ENCODE measurements at regions not wholly inside any gene's neighbourhood (a gene's known extent, or its start where the extent isn't known, plus 50 kb on each side); places are given as distances from the start of the nearest gene placed in this dataset.
A peak's percentile ranks its signal among the peaks of the same experiment; 100 is the strongest.

DNA sequence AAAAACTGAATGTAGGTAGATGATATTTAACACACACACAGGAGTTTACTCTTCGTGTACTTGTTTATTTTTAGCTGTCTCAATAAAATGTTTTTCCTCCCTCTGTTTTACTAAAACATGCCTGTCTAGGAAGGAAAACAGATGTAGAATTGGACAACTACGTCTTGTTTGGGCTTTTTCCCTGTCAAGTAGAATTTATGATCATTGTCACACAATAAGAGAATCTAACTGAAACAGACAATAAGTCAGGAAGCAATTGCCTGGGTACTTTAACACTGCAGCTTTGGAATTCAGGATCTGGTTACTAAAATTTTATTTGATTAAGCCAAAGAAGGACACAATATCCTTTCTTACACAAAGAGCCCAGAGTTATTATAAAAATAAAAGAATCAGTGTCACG, 164.2 kb downstream of the ZDHHC21 start:
- Mint-ChIP-seq H3K27me3 (peaks cover 8% of the 10 kb centered on the region), H3K4me1 (no peaks in the 10 kb centered on the region), H3K9me3 (no peaks in the 10 kb centered on the region), H3K36me3 (ENCODE audit: low read depth) (no peaks in the 10 kb centered on the region), H3K4me3 (no peak overlapping the region), H3K27ac (no peak overlapping the region)
- no peak for ATAC-seq (replicated peaks)

DNA sequence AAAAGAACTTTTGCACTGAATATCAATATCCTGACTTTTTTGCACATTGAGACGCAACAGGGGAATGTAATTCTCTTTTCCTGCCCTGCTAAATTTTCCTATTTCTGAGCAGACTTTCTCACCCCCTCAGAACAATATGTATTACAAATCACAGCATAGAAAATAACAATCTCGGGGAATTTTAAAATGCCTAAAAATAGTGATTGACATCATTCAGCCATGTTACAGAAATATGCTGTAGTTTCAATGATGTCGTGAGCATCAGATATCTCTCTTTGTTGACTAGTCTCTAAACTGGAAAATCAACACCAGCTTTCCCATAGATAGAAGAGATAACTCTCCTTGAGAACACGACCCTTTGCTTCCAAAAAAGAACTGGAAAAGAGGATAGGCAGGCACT, 166.7 kb downstream of the ZDHHC21 start:
- Mint-ChIP-seq H3K27ac (no peak overlapping the region), H3K27me3 (peaks cover 3% of the 10 kb centered on the region), H3K36me3 (ENCODE audit: low read depth) (no peaks in the 10 kb centered on the region), H3K9me3 (no peaks in the 10 kb centered on the region), H3K4me1 (no peaks in the 10 kb centered on the region), H3K4me3 (no peak overlapping the region)
- ATAC-seq (replicated peaks): no peak

GRCh38 chr9:14525856-14526255, 167.4 kb downstream of the ZDHHC21 start:
- H3K36me3 Mint-ChIP-seq (ENCODE audit: low read depth): no peaks in the 10 kb centered on the region
- H3K9me3 Mint-ChIP-seq: no peaks in the 10 kb centered on the region
- H3K4me3 Mint-ChIP-seq: no peak overlapping the region
- H3K4me1 Mint-ChIP-seq: no peaks in the 10 kb centered on the region
- no peak overlapping the region for H3K27ac Mint-ChIP-seq
- peaks cover 3% of the 10 kb centered on the region for H3K27me3 Mint-ChIP-seq
- ATAC-seq (replicated peaks): no peak

DNA sequence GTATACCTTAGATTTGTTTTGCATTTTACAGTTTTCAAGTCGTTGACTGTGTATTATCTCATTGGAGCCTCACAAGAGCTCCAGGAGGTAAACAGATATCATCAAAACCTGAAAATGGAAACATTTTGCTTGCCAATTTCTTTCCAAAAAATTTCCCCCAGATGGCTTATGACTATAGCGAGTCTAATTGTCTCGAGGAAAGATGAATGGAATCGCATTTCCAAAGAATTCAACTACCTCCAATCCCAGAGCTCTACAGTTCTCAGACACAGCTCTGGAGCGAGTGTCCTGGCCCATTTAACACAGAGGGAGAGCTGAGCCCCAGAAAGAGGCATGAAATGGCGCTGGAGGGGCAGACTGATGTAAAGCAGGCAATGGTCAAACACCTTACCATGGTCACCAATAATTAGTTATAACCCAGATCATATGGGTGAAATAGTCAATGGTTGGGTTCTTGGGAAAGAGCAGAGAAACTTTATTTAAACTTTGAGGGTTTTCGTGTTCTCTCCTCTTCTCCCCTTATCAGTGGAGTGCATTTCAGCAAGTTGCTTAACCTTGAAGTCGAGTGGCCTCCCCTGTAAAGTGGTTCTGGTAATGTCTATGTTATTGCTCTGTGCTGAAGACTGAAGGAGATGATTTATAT, 168.2 kb downstream of the ZDHHC21 start:
- no peaks in the 10 kb centered on the region for H3K9me3 Mint-ChIP-seq
- no peaks in the 10 kb centered on the region for H3K4me1 Mint-ChIP-seq
- no peak for ATAC-seq (replicated peaks)
- H3K27me3 Mint-ChIP-seq: peaks cover 3% of the 10 kb centered on the region
- H3K36me3 Mint-ChIP-seq (ENCODE audit: low read depth): no peaks in the 10 kb centered on the region
- H3K27ac Mint-ChIP-seq: no peak overlapping the region
- H3K4me3 Mint-ChIP-seq: no peak overlapping the region

- Mint-ChIP-seq H3K4me1 (no peaks in the 10 kb centered on the region), H3K9me3 (no peaks in the 10 kb centered on the region), H3K27me3 (peaks cover 3% of the 10 kb centered on the region), H3K4me3 (no peak overlapping the region), H3K27ac (no peak overlapping the region), H3K36me3 (ENCODE audit: low read depth) (no peaks in the 10 kb centered on the region)
- ATAC-seq (replicated peaks): no peak
Observed at GRCh38 chr9:14523545-14523944, 169.7 kb downstream of the ZDHHC21 start.

GRCh38 chr9:14522627-14523379, 170.4 kb downstream of the ZDHHC21 start:
- no peaks in the 10 kb centered on the region for H3K9me3 Mint-ChIP-seq
- H3K4me3 Mint-ChIP-seq: no peak overlapping the region
- H3K36me3 Mint-ChIP-seq (ENCODE audit: low read depth): no peaks in the 10 kb centered on the region
- peaks cover 3% of the 10 kb centered on the region for H3K27me3 Mint-ChIP-seq
- H3K27ac Mint-ChIP-seq: no peak overlapping the region
- ATAC-seq (replicated peaks): no peak
- H3K4me1 Mint-ChIP-seq: no peaks in the 10 kb centered on the region

DNA sequence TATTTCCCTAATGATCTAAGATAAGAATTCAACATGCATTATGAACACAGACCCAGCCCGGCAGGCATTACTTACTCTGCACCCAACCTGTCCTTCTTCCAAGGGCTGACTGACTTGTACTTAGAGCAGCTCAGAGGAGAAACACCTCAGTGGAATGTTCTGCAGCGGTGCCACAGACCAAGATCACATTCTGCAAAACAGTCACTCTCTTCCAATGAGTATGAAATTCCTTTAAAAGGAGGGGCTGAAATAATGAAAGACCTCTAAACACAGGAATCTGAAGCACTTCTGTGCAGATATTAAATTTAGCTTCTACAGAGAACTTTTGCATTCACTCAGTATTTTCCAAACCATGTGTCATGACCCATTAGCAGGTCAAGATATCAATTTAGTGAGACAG, 172.9 kb downstream of the ZDHHC21 start:
- H3K9me3 Mint-ChIP-seq: no peaks in the 10 kb centered on the region
- H3K36me3 Mint-ChIP-seq (ENCODE audit: low read depth): no peaks in the 10 kb centered on the region
- ATAC-seq (replicated peaks): no peak
- no peak overlapping the region for H3K4me3 Mint-ChIP-seq
- no peaks in the 10 kb centered on the region for H3K27me3 Mint-ChIP-seq
- H3K27ac Mint-ChIP-seq: no peak overlapping the region
- no peaks in the 10 kb centered on the region for H3K4me1 Mint-ChIP-seq

DNA sequence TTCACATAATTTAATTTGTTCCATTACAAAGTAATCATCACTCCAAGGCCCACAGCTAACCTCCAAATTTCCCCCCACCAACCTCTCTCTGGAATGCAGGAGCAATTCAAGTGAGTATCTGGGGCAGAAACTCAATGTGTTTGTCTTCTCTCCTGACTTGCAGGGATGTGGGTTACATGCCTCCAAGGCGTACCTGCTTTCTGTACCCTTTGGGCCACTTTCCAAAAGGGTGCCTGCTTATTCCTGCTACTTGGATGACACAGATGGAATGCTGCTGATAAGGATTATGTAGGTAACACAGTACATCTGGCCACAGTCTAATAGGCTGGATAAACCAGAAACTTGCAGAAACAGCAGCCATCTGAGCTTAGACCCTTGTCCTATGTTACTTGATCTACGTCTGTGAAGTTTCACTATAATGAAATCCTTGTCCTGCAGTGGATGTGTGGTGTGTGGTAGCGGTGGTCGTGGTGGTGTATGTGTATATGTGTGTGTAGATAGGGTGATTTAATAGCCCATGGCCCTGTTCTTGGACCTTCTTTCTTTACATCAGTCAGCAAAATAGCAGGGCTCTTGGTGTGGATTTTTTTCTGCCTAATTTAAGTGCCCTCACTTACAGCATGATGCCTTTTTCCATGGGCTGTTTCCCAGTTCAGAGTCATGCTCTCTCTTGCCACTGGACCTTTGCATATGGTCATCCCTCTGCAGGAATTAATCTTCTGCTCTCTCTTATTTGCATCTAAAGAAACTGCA, 175.9 kb downstream of the ZDHHC21 start:
- ATAC-seq (replicated peaks): no peak

DNA sequence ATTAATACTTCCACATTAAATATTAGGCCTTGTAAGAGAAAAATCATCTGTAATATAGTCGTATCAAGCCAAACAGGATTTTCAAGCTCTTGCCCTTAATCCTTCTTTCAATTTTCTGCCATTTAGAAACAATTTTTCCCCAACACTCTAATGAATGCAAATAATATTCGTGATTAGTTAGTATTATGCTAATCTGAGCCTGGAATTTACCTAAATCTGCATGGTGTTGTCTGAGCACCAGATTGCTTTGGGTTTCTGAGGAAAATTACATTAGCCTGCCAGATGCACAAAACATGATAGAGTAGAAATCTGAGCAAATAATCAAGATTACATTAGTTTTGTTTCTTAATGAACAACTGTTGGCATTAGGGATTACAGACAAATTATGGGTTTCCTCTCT, 176.6 kb downstream of the ZDHHC21 start:
- Mint-ChIP-seq H3K4me3 (no peak overlapping the region), H3K9me3 (no peaks in the 10 kb centered on the region), H3K36me3 (ENCODE audit: low read depth) (no peaks in the 10 kb centered on the region), H3K4me1 (no peaks in the 10 kb centered on the region), H3K27me3 (no peaks in the 10 kb centered on the region), H3K27ac (no peak overlapping the region)
- ATAC-seq (replicated peaks): no peak

More for the DNA sequence above, 175.9 kb downstream of the ZDHHC21 start:
- H3K4me1 Mint-ChIP-seq: no peaks in the 10 kb centered on the region
- no peaks in the 10 kb centered on the region for H3K27me3 Mint-ChIP-seq
- no peaks in the 10 kb centered on the region for H3K9me3 Mint-ChIP-seq
- no peak overlapping the region for H3K27ac Mint-ChIP-seq
- no peaks in the 10 kb centered on the region for H3K36me3 Mint-ChIP-seq (ENCODE audit: low read depth)
- H3K4me3 Mint-ChIP-seq: no peak overlapping the region

GRCh38 chr9:14515571-14516198, 177.5 kb downstream of the ZDHHC21 start:
- Mint-ChIP-seq H3K27ac (no peak overlapping the region), H3K4me3 (no peak overlapping the region), H3K4me1 (no peaks in the 10 kb centered on the region), H3K9me3 (no peaks in the 10 kb centered on the region), H3K36me3 (ENCODE audit: low read depth) (no peaks in the 10 kb centered on the region), H3K27me3 (no peaks in the 10 kb centered on the region)
- no peak for ATAC-seq (replicated peaks)

- Mint-ChIP-seq H3K4me3 (no peak overlapping the region), H3K9me3 (no peaks in the 10 kb centered on the region), H3K27me3 (peaks cover 2% of the 10 kb centered on the region), H3K4me1 (no peaks in the 10 kb centered on the region), H3K27ac (no peak overlapping the region), H3K36me3 (ENCODE audit: low read depth) (no peaks in the 10 kb centered on the region)
- ATAC-seq (replicated peaks): no peak
Observed at GRCh38 chr9:14515049-14515448, 178.2 kb downstream of the ZDHHC21 start.

DNA sequence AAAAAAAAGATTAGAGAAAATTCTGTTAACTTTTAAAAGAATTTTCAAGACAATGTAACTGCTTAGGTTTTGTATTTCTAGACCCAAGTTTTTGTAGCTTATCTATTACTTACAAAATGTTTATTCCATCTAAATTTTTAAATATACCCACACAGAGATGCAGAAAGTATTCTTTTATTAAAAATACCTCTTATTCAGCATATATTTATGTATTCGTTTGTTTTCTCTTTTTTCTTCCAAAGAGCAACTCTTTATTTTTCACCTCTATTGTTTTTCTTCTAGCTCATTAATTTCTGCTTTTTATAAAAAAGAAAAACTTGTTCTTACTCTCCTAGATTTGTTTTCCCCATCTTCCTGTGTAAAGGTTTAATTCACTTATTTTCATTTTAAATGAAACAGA, 180.3 kb downstream of the ZDHHC21 start:
- H3K4me1 Mint-ChIP-seq: no peaks in the 10 kb centered on the region

DNA sequence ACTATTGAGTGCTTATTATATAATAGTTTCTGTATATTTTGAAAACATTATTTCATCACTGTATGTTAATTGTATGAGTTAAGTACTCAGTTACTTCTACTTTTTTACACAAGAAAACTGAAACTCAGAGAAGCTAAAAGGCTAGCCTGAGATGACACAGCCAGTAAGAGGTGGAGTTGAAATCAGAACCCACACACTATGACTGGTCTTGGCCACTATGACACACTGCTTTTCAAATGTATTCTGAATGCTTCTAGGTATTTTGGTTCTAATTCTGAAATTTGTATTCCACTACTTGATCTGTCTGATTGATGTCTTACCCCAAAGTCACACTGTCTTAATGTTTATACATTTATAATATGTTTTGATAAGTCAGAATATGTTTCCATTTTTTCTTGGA, 181.8 kb downstream of the ZDHHC21 start:
- H3K27me3 Mint-ChIP-seq: peaks cover 13% of the 10 kb centered on the region
- H3K9me3 Mint-ChIP-seq: no peaks in the 10 kb centered on the region
- no peak overlapping the region for H3K27ac Mint-ChIP-seq
- H3K36me3 Mint-ChIP-seq (ENCODE audit: low read depth): no peaks in the 10 kb centered on the region
- no peak overlapping the region for H3K4me3 Mint-ChIP-seq
- H3K4me1 Mint-ChIP-seq: no peaks in the 10 kb centered on the region
- ATAC-seq (replicated peaks): peak; percentile 73

More for the DNA sequence above, 180.3 kb downstream of the ZDHHC21 start:
- H3K36me3 Mint-ChIP-seq (ENCODE audit: low read depth): no peaks in the 10 kb centered on the region
- no peak for ATAC-seq (replicated peaks)
- H3K27me3 Mint-ChIP-seq: peaks cover 10% of the 10 kb centered on the region
- no peak overlapping the region for H3K4me3 Mint-ChIP-seq
- H3K9me3 Mint-ChIP-seq: no peaks in the 10 kb centered on the region
- H3K27ac Mint-ChIP-seq: no peak overlapping the region

GRCh38 chr9:14508884-14509283, 184.3 kb downstream of the ZDHHC21 start:
- Mint-ChIP-seq H3K36me3 (ENCODE audit: low read depth) (no peaks in the 10 kb centered on the region), H3K4me1 (no peaks in the 10 kb centered on the region), H3K27ac (no peak overlapping the region), H3K9me3 (no peaks in the 10 kb centered on the region), H3K27me3 (peaks cover 21% of the 10 kb centered on the region), H3K4me3 (no peak overlapping the region)
- ATAC-seq (replicated peaks): no peak
